Astrocyte (in vitro differentiated cells and primary cell): ENCODE measurements at regions not wholly inside any gene's neighbourhood (a gene's known extent, or its start where the extent isn't known, plus 50 kb on each side); places are given as distances from the start of the nearest gene placed in this dataset.

ENCODE experiments used
- EZH2 ChIP-seq: IDR thresholded peaks from 2 replicates; pipeline ENCODE4 v1.6.1; 2012; ENCODE audit warnings: mild to moderate bottlenecking, low read length, inconsistent platforms; ENCODE audit not compliant: insufficient read depth
- TF ChIP-seq, protein P1 (sequence below): IDR thresholded peaks from 2 replicates; pipeline ENCODE4 v1.5.1; 2011; ENCODE audit warnings: low read depth, mild to moderate bottlenecking, inconsistent platforms, low read length, moderate library complexity; ENCODE audit not compliant: insufficient read depth

DNA sequence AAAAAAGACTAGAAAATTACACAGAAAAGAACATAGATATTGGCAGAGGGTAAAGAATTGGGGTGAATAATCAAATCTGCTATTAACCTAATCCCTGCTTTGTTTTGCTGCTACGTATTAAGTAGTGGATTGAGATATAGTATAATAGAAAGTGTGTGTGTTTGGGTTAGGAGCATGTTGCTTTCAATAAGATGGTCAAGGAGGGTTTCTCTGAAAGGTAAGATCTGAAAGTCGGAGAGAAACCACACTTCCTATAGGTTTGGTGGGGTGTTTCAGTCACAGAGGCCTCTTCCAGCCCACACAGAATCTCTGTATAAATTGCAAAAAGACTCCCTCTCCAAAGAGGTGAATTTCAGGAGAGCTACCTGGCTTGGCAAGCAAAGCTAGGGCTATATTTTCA is 345.7 kb upstream of the SATB1 start:
- TF ChIP-seq EZH2, result no peak
- TF ChIP-seq, protein P1, sequence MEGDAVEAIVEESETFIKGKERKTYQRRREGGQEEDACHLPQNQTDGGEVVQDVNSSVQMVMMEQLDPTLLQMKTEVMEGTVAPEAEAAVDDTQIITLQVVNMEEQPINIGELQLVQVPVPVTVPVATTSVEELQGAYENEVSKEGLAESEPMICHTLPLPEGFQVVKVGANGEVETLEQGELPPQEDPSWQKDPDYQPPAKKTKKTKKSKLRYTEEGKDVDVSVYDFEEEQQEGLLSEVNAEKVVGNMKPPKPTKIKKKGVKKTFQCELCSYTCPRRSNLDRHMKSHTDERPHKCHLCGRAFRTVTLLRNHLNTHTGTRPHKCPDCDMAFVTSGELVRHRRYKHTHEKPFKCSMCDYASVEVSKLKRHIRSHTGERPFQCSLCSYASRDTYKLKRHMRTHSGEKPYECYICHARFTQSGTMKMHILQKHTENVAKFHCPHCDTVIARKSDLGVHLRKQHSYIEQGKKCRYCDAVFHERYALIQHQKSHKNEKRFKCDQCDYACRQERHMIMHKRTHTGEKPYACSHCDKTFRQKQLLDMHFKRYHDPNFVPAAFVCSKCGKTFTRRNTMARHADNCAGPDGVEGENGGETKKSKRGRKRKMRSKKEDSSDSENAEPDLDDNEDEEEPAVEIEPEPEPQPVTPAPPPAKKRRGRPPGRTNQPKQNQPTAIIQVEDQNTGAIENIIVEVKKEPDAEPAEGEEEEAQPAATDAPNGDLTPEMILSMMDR, result no peak
